ENCODE measurements at regions not wholly inside any gene's neighbourhood (a gene's known extent, or its start where the extent isn't known, plus 50 kb on each side); places are given as distances from the start of the nearest gene placed in this dataset.

DNA sequence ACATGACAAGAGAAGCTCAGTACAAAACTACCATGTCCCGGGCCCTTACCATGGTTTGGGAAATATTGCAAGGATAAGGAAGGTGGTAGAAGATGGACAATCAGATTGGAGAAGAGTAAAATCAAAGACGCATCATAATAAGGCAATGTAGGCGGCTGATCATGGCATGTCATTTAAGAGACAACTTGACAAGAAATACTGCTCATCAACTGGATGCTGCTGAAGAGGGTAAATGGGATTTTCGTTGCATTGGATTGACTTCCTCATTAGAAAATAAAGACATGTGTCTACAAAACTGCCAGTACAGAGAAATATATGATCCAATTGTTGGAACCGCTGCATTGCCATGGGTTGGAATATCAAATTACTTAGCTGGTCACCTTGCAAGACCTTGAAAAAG lies 238.3 kb upstream of the NCKAP5 start:
- no peak for DNase-seq
- Histone ChIP-seq H3K27ac (no peak overlapping the region), H3K4me1 (no peaks in the 10 kb centered on the region), H3K27me3 (no peaks in the 10 kb centered on the region), H3K4me3 (no peak overlapping the region), H3K36me3 (no peaks in the 10 kb centered on the region), H3K9me3 (no peaks in the 10 kb centered on the region)
- no peak for TF ChIP-seq EP300 (IDR thresholded peaks at IDR 0.05; ENCODE audit: low read depth)
- TF ChIP-seq POLR2AphosphoS5 (IDR thresholded peaks at IDR 0.05): no peak
- TF ChIP-seq, protein P1, sequence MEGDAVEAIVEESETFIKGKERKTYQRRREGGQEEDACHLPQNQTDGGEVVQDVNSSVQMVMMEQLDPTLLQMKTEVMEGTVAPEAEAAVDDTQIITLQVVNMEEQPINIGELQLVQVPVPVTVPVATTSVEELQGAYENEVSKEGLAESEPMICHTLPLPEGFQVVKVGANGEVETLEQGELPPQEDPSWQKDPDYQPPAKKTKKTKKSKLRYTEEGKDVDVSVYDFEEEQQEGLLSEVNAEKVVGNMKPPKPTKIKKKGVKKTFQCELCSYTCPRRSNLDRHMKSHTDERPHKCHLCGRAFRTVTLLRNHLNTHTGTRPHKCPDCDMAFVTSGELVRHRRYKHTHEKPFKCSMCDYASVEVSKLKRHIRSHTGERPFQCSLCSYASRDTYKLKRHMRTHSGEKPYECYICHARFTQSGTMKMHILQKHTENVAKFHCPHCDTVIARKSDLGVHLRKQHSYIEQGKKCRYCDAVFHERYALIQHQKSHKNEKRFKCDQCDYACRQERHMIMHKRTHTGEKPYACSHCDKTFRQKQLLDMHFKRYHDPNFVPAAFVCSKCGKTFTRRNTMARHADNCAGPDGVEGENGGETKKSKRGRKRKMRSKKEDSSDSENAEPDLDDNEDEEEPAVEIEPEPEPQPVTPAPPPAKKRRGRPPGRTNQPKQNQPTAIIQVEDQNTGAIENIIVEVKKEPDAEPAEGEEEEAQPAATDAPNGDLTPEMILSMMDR (IDR thresholded peaks at IDR 0.05): no peak
- TF ChIP-seq POLR2A (IDR thresholded peaks at IDR 0.05): no peak
- intact Hi-C loops (cut with DNase I; ENCODE audit: low total_unique reads) (no loop called here), in situ Hi-C loops (cut with MboI; ENCODE audit: low pct_ligation_motif_present in 1 of 4, low pct_unique_long_range_greater_than_20kb in 1 of 4, low sequenced_read_pairs in 3 of 4) (no loop called here)
- WGBS, 2 donors (ENCODE audit: low coverage in 1 of 2): 87 to 90% methylated on average over 5 of the region's 5 CpGs

DNA sequence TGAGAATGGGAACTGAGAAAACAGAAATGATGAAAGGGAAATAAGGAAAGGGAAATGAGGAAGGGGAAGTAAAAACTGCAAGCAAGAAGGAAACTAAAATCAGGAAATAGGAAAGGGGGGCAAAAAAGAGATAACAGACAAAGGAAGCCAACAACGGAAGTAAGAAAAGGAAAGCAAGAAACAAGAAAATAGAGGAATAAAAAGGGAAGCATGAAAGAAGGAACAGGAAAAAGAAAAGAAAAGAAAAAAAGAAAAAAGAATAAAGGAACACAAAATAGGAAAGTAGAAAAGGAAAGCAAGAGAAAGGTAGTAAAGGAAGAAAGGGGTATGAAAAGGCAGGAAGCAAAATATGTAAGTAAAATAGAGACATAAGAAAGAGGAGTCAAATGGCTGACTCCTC lies 241.2 kb upstream of the NCKAP5 start:
- Histone ChIP-seq H3K27me3 (no peaks in the 10 kb centered on the region), H3K36me3 (no peaks in the 10 kb centered on the region), H3K4me1 (no peaks in the 10 kb centered on the region), H3K27ac (no peak overlapping the region), H3K9me3 (no peaks in the 10 kb centered on the region), H3K4me3 (no peak overlapping the region)
- in situ Hi-C loops (cut with MboI; ENCODE audit: low pct_ligation_motif_present in 1 of 4, low pct_unique_long_range_greater_than_20kb in 1 of 4, low sequenced_read_pairs in 3 of 4) (no loop called here), intact Hi-C loops (cut with DNase I; ENCODE audit: low total_unique reads) (no loop called here)
- 60 to 71% methylated on average over 1 of the region's 1 CpG for WGBS, 2 donors (ENCODE audit: low coverage in 1 of 2)
- TF ChIP-seq POLR2AphosphoS5 (IDR thresholded peaks at IDR 0.05) (no peak), EP300 (IDR thresholded peaks at IDR 0.05; ENCODE audit: low read depth) (no peak), POLR2A (IDR thresholded peaks at IDR 0.05) (no peak)
- TF ChIP-seq, protein P1 (IDR thresholded peaks at IDR 0.05): no peak
- no peak for DNase-seq

DNA sequence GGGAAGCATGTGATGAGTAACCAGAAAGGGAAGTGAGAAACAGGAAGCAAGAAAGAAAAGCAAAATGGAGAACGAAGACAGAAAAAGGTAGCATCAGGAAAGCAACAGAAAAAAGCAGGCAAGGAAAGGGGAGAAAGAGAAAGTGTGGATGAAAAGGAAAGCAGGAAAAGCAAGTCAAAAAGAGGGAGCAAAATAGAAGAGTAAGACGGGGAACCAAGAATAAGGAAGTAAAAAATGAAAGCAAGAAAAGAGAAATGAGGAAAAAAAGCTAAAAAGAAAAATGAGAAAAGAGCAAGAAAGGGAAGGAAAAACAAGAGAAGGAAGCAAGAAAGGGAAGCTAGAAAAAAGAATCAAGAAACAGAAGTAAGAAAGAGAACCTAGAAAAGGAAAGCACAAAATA lies 242.3 kb upstream of the NCKAP5 start:
- no peak overlapping the region for H3K4me3 ChIP-seq
- no peak for DNase-seq
- no peak for TF ChIP-seq EP300 (IDR thresholded peaks at IDR 0.05; ENCODE audit: low read depth)
- no peak for TF ChIP-seq POLR2AphosphoS5 (IDR thresholded peaks at IDR 0.05)
- TF ChIP-seq POLR2A (IDR thresholded peaks at IDR 0.05): no peak
- TF ChIP-seq, protein P1 (IDR thresholded peaks at IDR 0.05): no peak
- intact Hi-C loops (cut with DNase I; ENCODE audit: low total_unique reads): no loop called here
- H3K27ac ChIP-seq: no peak overlapping the region
- H3K4me1 ChIP-seq: no peaks in the 10 kb centered on the region
- 60 to 85% methylated on average over 2 of the region's 2 CpGs for WGBS, 2 donors (ENCODE audit: low coverage in 1 of 2)
- no peaks in the 10 kb centered on the region for H3K27me3 ChIP-seq
- in situ Hi-C loops (cut with MboI; ENCODE audit: low pct_ligation_motif_present in 1 of 4, low pct_unique_long_range_greater_than_20kb in 1 of 4, low sequenced_read_pairs in 3 of 4): no loop called here
- no peaks in the 10 kb centered on the region for H3K9me3 ChIP-seq
- H3K36me3 ChIP-seq: no peaks in the 10 kb centered on the region

DNA sequence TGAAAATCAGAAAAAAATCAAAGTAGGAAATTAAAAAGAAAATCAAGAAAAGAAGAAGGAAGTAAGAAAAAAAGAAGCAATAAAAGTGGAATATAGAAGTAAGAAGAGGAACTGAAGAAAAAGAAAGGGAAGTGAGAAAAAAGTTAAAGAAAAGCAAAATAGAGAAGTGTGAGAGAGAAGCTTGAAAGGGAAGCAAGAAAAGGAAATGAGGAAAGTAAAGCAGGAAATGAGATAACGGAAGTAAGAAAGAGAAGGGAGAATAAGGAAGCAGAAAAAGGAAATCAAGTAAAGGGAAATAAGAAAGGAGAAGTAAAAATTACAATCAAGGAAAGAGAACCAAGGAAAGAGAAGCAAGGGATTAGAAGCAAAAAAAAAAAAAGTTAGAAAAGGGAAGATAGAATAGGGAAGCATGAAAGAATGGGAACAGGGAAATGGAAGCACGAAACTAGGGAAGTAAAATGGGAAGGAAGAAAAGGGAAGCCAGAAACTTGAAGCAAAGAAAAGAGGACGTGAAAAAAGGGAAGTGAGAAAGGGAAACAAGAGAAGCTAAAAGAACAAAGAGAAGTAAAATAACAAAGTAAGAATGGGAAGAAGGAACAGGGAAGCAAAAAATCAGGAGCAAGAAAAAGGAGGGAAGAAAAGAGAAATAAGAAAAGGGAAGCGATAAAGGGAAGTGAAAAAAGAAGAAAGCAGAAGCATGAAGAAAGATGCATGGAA lies 243.3 kb upstream of the NCKAP5 start:
- TF ChIP-seq POLR2AphosphoS5 (IDR thresholded peaks at IDR 0.05): no peak
- TF ChIP-seq POLR2A (IDR thresholded peaks at IDR 0.05): no peak
- TF ChIP-seq, protein P1 (IDR thresholded peaks at IDR 0.05): no peak
- TF ChIP-seq EP300 (IDR thresholded peaks at IDR 0.05; ENCODE audit: low read depth): no peak
- Histone ChIP-seq H3K9me3 (no peaks in the 10 kb centered on the region), H3K4me1 (no peaks in the 10 kb centered on the region), H3K4me3 (no peak overlapping the region), H3K27ac (no peak overlapping the region), H3K36me3 (no peaks in the 10 kb centered on the region), H3K27me3 (no peaks in the 10 kb centered on the region)
- in situ Hi-C loops (cut with MboI; ENCODE audit: low pct_ligation_motif_present in 1 of 4, low pct_unique_long_range_greater_than_20kb in 1 of 4, low sequenced_read_pairs in 3 of 4): no loop called here
- intact Hi-C loops (cut with DNase I; ENCODE audit: low total_unique reads): no loop called here
- WGBS, 2 donors (ENCODE audit: low coverage in 1 of 2): 63 to 67% methylated on average over 4 of the region's 4 CpGs
- no peak for DNase-seq
